CD14-positive monocyte (primary cell): ENCODE measurements at regions not wholly inside any gene's neighbourhood (a gene's known extent, or its start where the extent isn't known, plus 50 kb on each side); places are given as distances from the start of the nearest gene placed in this dataset.

Experiments used
- DNase-seq, 3 donors: peaks; one replicate each; pipeline ENCODE4 v3.0.0-alpha.2; 2011 to 2022
- H2AFZ ChIP-seq: 2 replicates; pipeline ENCODE4 v1.6.0; 2012; ENCODE audit warnings: mild to moderate bottlenecking, low read depth, low read length, inconsistent platforms; ENCODE audit not compliant: insufficient read depth, poor library complexity, severe bottlenecking
- H3K27ac ChIP-seq, 2 donors: 1 replicate in 1 of 2; 2 replicates in 1 of 2; pipeline ENCODE4 v1.5.1; 2012 to 2013; ENCODE audit warnings: low read length in 2 of 2, control low read depth in 1 of 2, inconsistent platforms in 1 of 2, low read depth in 1 of 2, mild to moderate bottlenecking in 1 of 2
- H3K27me3 ChIP-seq, 2 donors: one replicate each; pipeline versions ENCODE4 v1.6.0 to v1.6.1; 2011 to 2013; ENCODE audit warnings: low read length in 2 of 2; ENCODE audit not compliant: control insufficient read depth in 2 of 2, insufficient read depth in 2 of 2
- H3K36me3 ChIP-seq, 2 donors: replicated peaks in 1 of 2; 1 replicate in 1 of 2; 2 replicates in 1 of 2; pipeline versions ENCODE4 v1.5.1 to v1.6.1; 2012 to 2013; ENCODE audit warnings: low read length in 2 of 2, control low read depth in 1 of 2, inconsistent platforms in 1 of 2, mild to moderate bottlenecking in 1 of 2; ENCODE audit not compliant: insufficient read depth in 2 of 2, control insufficient read depth in 1 of 2
- H3K4me1 ChIP-seq, 2 donors: 1 replicate in 1 of 2; 2 replicates in 1 of 2; pipeline versions ENCODE4 v1.5.1 to v1.6.1; 2012 to 2013; ENCODE audit warnings: low read length in 2 of 2, control low read depth in 1 of 2, inconsistent platforms in 1 of 2, mild to moderate bottlenecking in 1 of 2, moderate library complexity in 1 of 2; ENCODE audit not compliant: insufficient read depth in 2 of 2, control insufficient read depth in 1 of 2
- H3K4me2 ChIP-seq: replicated peaks from 2 replicates; pipeline ENCODE3; 2012; ENCODE audit warnings: low read length, moderate library complexity, mild to moderate bottlenecking; ENCODE audit not compliant: poor library complexity, severe bottlenecking; ENCODE audit errors: extremely low read depth
- H3K4me3 ChIP-seq, 3 experiments: fragments of 200-600 bp in 1 of 3; sonication (generic) in 1 of 3; replicated peaks in 1 of 3; 1 replicate in 2 of 3; 2 replicates in 1 of 3; pipeline ENCODE4 v1.5.1; 2011 to 2013; ENCODE audit warnings: low read length in 3 of 3, mild to moderate bottlenecking in 3 of 3, control low read depth in 2 of 3, low read depth in 2 of 3, inconsistent platforms in 1 of 3, moderate library complexity in 1 of 3
- H3K79me2 ChIP-seq: 2 replicates; pipeline ENCODE4 v1.6.0; 2012; ENCODE audit warnings: mild to moderate bottlenecking, control low read depth, inconsistent platforms, low read length, moderate library complexity; ENCODE audit not compliant: insufficient read depth
- H3K9ac ChIP-seq: 2 replicates; pipeline ENCODE4 v1.6.0; 2017; ENCODE audit warnings: low read length, mild to moderate bottlenecking; ENCODE audit not compliant: insufficient read depth, poor library complexity, severe bottlenecking
- H3K9me3 ChIP-seq, 2 donors: replicated peaks in 1 of 2; 1 replicate in 1 of 2; 2 replicates in 1 of 2; pipeline versions ENCODE4 v1.5.1 to v1.6.1; 2012 to 2013; ENCODE audit warnings: low read length in 2 of 2, control low read depth in 1 of 2; ENCODE audit not compliant: control insufficient read depth in 1 of 2, insufficient read depth in 1 of 2
- H4K20me1 ChIP-seq: 2 replicates; pipeline ENCODE4 v1.6.0; 2012; ENCODE audit warnings: mild to moderate bottlenecking, low read length, control low read depth, moderate library complexity; ENCODE audit not compliant: insufficient read depth
- H3K27ac Mint-ChIP-seq, 7 donors: one replicate each; pipeline ENCODE4 v1.8.0; 2020; ENCODE audit warnings: mild to moderate bottlenecking in 7 of 7, mixed read lengths in 7 of 7, moderate library complexity in 6 of 7, inconsistent platforms in 2 of 7
- H3K27me3 Mint-ChIP-seq, 3 donors: one replicate each; pipeline ENCODE4 v1.8.0; 2021 to 2022; ENCODE audit warnings: low read depth in 3 of 3, mild to moderate bottlenecking in 3 of 3, mixed read lengths in 3 of 3, moderate library complexity in 3 of 3, inconsistent platforms in 1 of 3
- H3K36me3 Mint-ChIP-seq, 2 donors: one replicate each; pipeline ENCODE4 v1.8.0; 2020; ENCODE audit warnings: mixed read lengths in 2 of 2, inconsistent platforms in 1 of 2, mild to moderate bottlenecking in 1 of 2
- H3K4me1 Mint-ChIP-seq: one replicate; pipeline ENCODE4 v1.8.0; 2020; ENCODE audit warnings: mild to moderate bottlenecking, mixed read lengths
- H3K4me3 Mint-ChIP-seq, 2 donors: one replicate each; pipeline ENCODE4 v1.8.0; 2020; ENCODE audit warnings: mild to moderate bottlenecking in 2 of 2, mixed read lengths in 2 of 2, moderate library complexity in 1 of 2
- H3K9me3 Mint-ChIP-seq, 7 donors: one replicate each; pipeline ENCODE4 v1.8.0; 2020 to 2022; ENCODE audit warnings: mixed read lengths in 7 of 7, mild to moderate bottlenecking in 6 of 7, moderate library complexity in 6 of 7, inconsistent platforms in 2 of 7
- CTCF ChIP-seq: fragments of 200-600 bp; IDR thresholded peaks from one replicate; pipeline ENCODE4 v1.8.0; 2022; ENCODE audit warnings: antibody characterized with exemption, mild to moderate bottlenecking
- WGBS: methylation state at CpG from one replicate; pipeline ENCODE4 v1.1.5; 2013; ENCODE audit warnings: missing lambda C conversion rate; ENCODE audit not compliant: insufficient coverage; 5-methylcytosine and 5-hydroxymethylcytosine counted together
- intact Hi-C, 2 donors: fragments of 100-400 bp; cut with micrococcal nuclease; formaldehyde crosslinking; loops; one replicate each; pipeline versions ENCODE4 v1.15.0 to v1.15.1; 2023

- TF ChIP-seq CTCF = no peak
- WGBS = 83% methylated on average over 4 of the region's 5 CpGs
These were observed 196.0 kb downstream of the HIBADH start for GRCh38 chr7:27466703-27467102.

GRCh38 chr7:27472043-27472442 lies 190.6 kb downstream of the HIBADH start:
- no peak overlapping the region for H3K27ac Mint-ChIP-seq

More at GRCh38 chr7:27466703-27467102, 196.0 kb downstream of the HIBADH start:
- Histone ChIP-seq H3K9me3 (no peaks in the 10 kb centered on the region), H3K4me2 (no peak overlapping the region), H4K20me1 (no peaks in the 10 kb centered on the region), H3K27ac (no peak overlapping the region), H3K27me3 (peaks cover 12 to 17% of the 10 kb centered on the region in 2 donors), H3K79me2 (no peaks in the 10 kb centered on the region), H3K4me3 (no peak overlapping the region), H3K9ac (no peak overlapping the region), H3K4me1 (no peaks in the 10 kb centered on the region), H2AFZ (no peak overlapping the region), H3K36me3 (no peaks in the 10 kb centered on the region)
- H3K36me3 Mint-ChIP-seq = no peaks in the 10 kb centered on the region
- no peaks in the 10 kb centered on the region for H3K9me3 Mint-ChIP-seq
- intact Hi-C loops = no loop called here
- H3K27ac Mint-ChIP-seq = no peak overlapping the region
- H3K4me1 Mint-ChIP-seq = no peaks in the 10 kb centered on the region
- H3K4me3 Mint-ChIP-seq = no peak overlapping the region
- DNase-seq = no peak
- H3K27me3 Mint-ChIP-seq = peaks cover 22 to 44% (median 23%) of the 10 kb centered on the region in 3 donors

More at GRCh38 chr7:27472043-27472442, 190.6 kb downstream of the HIBADH start:
- H3K36me3 ChIP-seq = no peaks in the 10 kb centered on the region
- no peaks in the 10 kb centered on the region for H3K9me3 ChIP-seq
- Mint-ChIP-seq H3K27me3 (peaks cover 18 to 38% (median 19%) of the 10 kb centered on the region in 3 donors), H3K36me3 (no peaks in the 10 kb centered on the region), H3K9me3 (peaks cover 0 to 3% (median under 1%) of the 10 kb centered on the region in 7 donors), H3K4me3 (no peak overlapping the region), H3K4me1 (no peaks in the 10 kb centered on the region)
- no peaks in the 10 kb centered on the region for H3K79me2 ChIP-seq
- no peak overlapping the region for H3K4me3 ChIP-seq
- H3K4me1 ChIP-seq = no peaks in the 10 kb centered on the region
- H3K27me3 ChIP-seq = peaks cover 3% of the 10 kb centered on the region in 2 donors
- H3K4me2 ChIP-seq = no peak overlapping the region
- H3K9ac ChIP-seq = no peak overlapping the region
- WGBS = 76% methylated on average over 3 of the region's 4 CpGs
- H4K20me1 ChIP-seq = no peaks in the 10 kb centered on the region
- H2AFZ ChIP-seq = no peak overlapping the region
- H3K27ac ChIP-seq = no peak overlapping the region
- no peak for TF ChIP-seq CTCF
- intact Hi-C loops = no loop called here
- no peak for DNase-seq
